OCI-LY1 (cell line): ENCODE measurements at regions not wholly inside any gene's neighbourhood (a gene's known extent, or its start where the extent isn't known, plus 50 kb on each side); places are given as distances from the start of the nearest gene placed in this dataset.

ENCODE experiments used
- H2AFZ ChIP-seq: fragments of 200-600 bp; sonication (generic), shearing (Covaris generic); 2 replicates; pipeline ENCODE4 v1.6.0; 2014; ENCODE audit warnings: antibody characterized with exemption, mild to moderate bottlenecking, low read length
- H3F3A ChIP-seq: fragments of 200-600 bp; sonication (generic), shearing (Covaris generic); 2 replicates; pipeline ENCODE4 v1.6.0; 2014; ENCODE audit warnings: mild to moderate bottlenecking, antibody characterized with exemption, low read length, moderate library complexity; ENCODE audit not compliant: insufficient read depth
- H3K27ac ChIP-seq: fragments of 200-600 bp; sonication (generic); 2 replicates; pipeline ENCODE4 v1.5.1; 2014; ENCODE audit warnings: low read length, mixed run types, mild to moderate bottlenecking, low read depth; ENCODE audit not compliant: poor library complexity, severe bottlenecking
- H3K27me3 ChIP-seq: fragments of 200-600 bp; sonication (generic); 2 replicates; pipeline ENCODE4 v1.6.0; 2014; ENCODE audit warnings: antibody characterized with exemption, mild to moderate bottlenecking, low read length, moderate library complexity; ENCODE audit not compliant: insufficient read depth
- H3K36me3 ChIP-seq: fragments of 200-600 bp; sonication (generic); 2 replicates; pipeline ENCODE4 v1.6.1; 2014; ENCODE audit warnings: mild to moderate bottlenecking, antibody characterized with exemption, low read length, moderate library complexity, mixed read lengths; ENCODE audit not compliant: insufficient read depth
- H3K4me1 ChIP-seq: fragments of 200-600 bp; sonication (generic); 2 replicates; pipeline ENCODE4 v1.5.1; 2014; ENCODE audit warnings: mild to moderate bottlenecking, low read length, moderate library complexity; ENCODE audit not compliant: insufficient read depth, severe bottlenecking
- H3K4me2 ChIP-seq: fragments of 200-600 bp; sonication (generic), shearing (Covaris generic); 2 replicates; pipeline ENCODE4 v1.6.1; 2014; ENCODE audit warnings: low read length
- H3K4me3 ChIP-seq: fragments of 200-600 bp; sonication (generic); 2 replicates; pipeline ENCODE4 v1.5.1; 2014; ENCODE audit warnings: low read length, low read depth, mild to moderate bottlenecking, mixed read lengths; ENCODE audit not compliant: poor library complexity, severe bottlenecking
- H3K79me2 ChIP-seq: fragments of 200-600 bp; shearing (Covaris generic); 2 replicates; pipeline ENCODE4 v1.6.1; 2016; ENCODE audit warnings: mixed run types, low read length, mixed read lengths; ENCODE audit not compliant: insufficient read depth
- H3K9ac ChIP-seq: fragments of 200-600 bp; sonication (generic), shearing (Covaris generic); 2 replicates; pipeline ENCODE4 v1.6.1; 2014; ENCODE audit warnings: mild to moderate bottlenecking, low read length, mixed read lengths
- H3K9me2 ChIP-seq: fragments of 200-600 bp; sonication (generic), shearing (Covaris generic); 2 replicates; pipeline ENCODE4 v1.6.1; 2014; ENCODE audit warnings: low read depth, mild to moderate bottlenecking, low read length, mixed read lengths
- H3K9me3 ChIP-seq: fragments of 200-600 bp; shearing (Covaris generic); 2 replicates; pipeline ENCODE4 v1.6.1; 2014; ENCODE audit warnings: low read length, mixed read lengths
- H4K20me1 ChIP-seq: fragments of 200-600 bp; sonication (generic), shearing (Covaris generic); 2 replicates; pipeline ENCODE4 v1.6.0; 2016; ENCODE audit warnings: mild to moderate bottlenecking, low read length; ENCODE audit not compliant: insufficient read depth
- EZH2 ChIP-seq: fragments of 200-600 bp; sonication (generic), shearing (Covaris generic); IDR thresholded peaks from 2 replicates; pipeline ENCODE4 v1.8.0; 2017; ENCODE audit warnings: borderline replicate concordance, mixed run types, mild to moderate bottlenecking, antibody characterized with exemption, low read length, moderate library complexity, mixed read lengths
- TF ChIP-seq, protein P1 (sequence below): fragments of 200-600 bp; sonication (generic), shearing (Covaris generic); IDR thresholded peaks from 2 replicates; pipeline ENCODE4 v1.5.1; 2017; ENCODE audit warnings: mild to moderate bottlenecking, antibody characterized with exemption, low read length, moderate library complexity, mixed read lengths

GRCh38 chr2:105490204-105490603, 91.4 kb upstream of the FHL2 start:
- no peaks in the 10 kb centered on the region for H3K79me2 ChIP-seq
- H3K27ac ChIP-seq, result no peak overlapping the region
- no peaks in the 10 kb centered on the region for H4K20me1 ChIP-seq
- H3K9me2 ChIP-seq, result no peaks in the 10 kb centered on the region
- no peak overlapping the region for H3K4me2 ChIP-seq
- H3K27me3 ChIP-seq, result no peaks in the 10 kb centered on the region
- no peak overlapping the region for H3K9ac ChIP-seq
- no peak overlapping the region for H3K4me3 ChIP-seq
- no peaks in the 10 kb centered on the region for H3K36me3 ChIP-seq
- TF ChIP-seq EZH2, result no peak
- TF ChIP-seq, protein P1, sequence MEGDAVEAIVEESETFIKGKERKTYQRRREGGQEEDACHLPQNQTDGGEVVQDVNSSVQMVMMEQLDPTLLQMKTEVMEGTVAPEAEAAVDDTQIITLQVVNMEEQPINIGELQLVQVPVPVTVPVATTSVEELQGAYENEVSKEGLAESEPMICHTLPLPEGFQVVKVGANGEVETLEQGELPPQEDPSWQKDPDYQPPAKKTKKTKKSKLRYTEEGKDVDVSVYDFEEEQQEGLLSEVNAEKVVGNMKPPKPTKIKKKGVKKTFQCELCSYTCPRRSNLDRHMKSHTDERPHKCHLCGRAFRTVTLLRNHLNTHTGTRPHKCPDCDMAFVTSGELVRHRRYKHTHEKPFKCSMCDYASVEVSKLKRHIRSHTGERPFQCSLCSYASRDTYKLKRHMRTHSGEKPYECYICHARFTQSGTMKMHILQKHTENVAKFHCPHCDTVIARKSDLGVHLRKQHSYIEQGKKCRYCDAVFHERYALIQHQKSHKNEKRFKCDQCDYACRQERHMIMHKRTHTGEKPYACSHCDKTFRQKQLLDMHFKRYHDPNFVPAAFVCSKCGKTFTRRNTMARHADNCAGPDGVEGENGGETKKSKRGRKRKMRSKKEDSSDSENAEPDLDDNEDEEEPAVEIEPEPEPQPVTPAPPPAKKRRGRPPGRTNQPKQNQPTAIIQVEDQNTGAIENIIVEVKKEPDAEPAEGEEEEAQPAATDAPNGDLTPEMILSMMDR, result no peak
- no peaks in the 10 kb centered on the region for H3F3A ChIP-seq
- H2AFZ ChIP-seq, result no peak overlapping the region
- H3K4me1 ChIP-seq, result no peaks in the 10 kb centered on the region
- H3K9me3 ChIP-seq, result no peaks in the 10 kb centered on the region

GRCh38 chr2:105489168-105489878, 90.5 kb upstream of the FHL2 start:
- no peak overlapping the region for H3K4me2 ChIP-seq
- no peaks in the 10 kb centered on the region for H3K79me2 ChIP-seq
- no peak overlapping the region for H3K9ac ChIP-seq
- no peaks in the 10 kb centered on the region for H3K9me2 ChIP-seq
- no peaks in the 10 kb centered on the region for H3K27me3 ChIP-seq
- H3K27ac ChIP-seq, result no peak overlapping the region
- H3F3A ChIP-seq, result no peaks in the 10 kb centered on the region
- H3K4me3 ChIP-seq, result no peak overlapping the region
- H3K36me3 ChIP-seq, result no peaks in the 10 kb centered on the region
- no peaks in the 10 kb centered on the region for H3K4me1 ChIP-seq
- no peaks in the 10 kb centered on the region for H3K9me3 ChIP-seq
- TF ChIP-seq EZH2, result no peak
- TF ChIP-seq, protein P1, result no peak
- H4K20me1 ChIP-seq, result no peaks in the 10 kb centered on the region
- no peak overlapping the region for H2AFZ ChIP-seq

GRCh38 chr2:105488285-105488684, 89.4 kb upstream of the FHL2 start:
- Histone ChIP-seq H2AFZ (no peak overlapping the region), H3K4me3 (no peak overlapping the region), H3K27me3 (no peaks in the 10 kb centered on the region), H3K36me3 (no peaks in the 10 kb centered on the region), H3F3A (no peaks in the 10 kb centered on the region), H3K4me1 (no peaks in the 10 kb centered on the region), H3K4me2 (no peak overlapping the region), H4K20me1 (no peaks in the 10 kb centered on the region), H3K27ac (no peak overlapping the region), H3K9me2 (no peaks in the 10 kb centered on the region), H3K9me3 (no peaks in the 10 kb centered on the region), H3K79me2 (no peaks in the 10 kb centered on the region), H3K9ac (no peak overlapping the region)
- TF ChIP-seq, protein P1, result no peak
- TF ChIP-seq EZH2, result no peak
